SK-N-DZ (cell line): ENCODE measurements at regions not wholly inside any gene's neighbourhood (a gene's known extent, or its start where the extent isn't known, plus 50 kb on each side); places are given as distances from the start of the nearest gene placed in this dataset.
A peak's percentile ranks its signal among the peaks of the same experiment; 100 is the strongest.

Experiments used
- DNase-seq: peaks from one replicate; pipeline ENCODE4 v3.0.0-alpha.2; 2015; ENCODE audit warnings: low spot score

DNA sequence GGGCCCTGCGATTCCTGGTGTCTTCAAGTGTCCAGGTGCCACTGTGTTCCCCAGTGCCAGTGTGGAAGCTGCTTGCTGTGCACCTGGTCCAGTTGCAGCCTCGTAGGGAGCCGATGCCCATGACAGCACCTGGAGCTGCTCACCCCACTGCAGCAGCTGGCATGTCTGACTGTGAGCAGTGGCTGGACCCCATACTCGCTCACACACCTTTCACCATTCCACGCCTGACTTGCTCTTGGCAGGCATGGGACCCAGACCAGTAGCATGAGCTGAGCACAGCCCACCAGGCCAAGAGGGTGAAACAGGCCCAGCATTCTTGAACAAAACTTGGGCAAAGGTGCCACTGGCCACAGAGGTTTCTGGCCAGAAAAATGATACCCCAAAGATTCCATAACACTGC is 124.5 kb upstream of the THY1 start:
- DNase-seq, result no peak

DNA sequence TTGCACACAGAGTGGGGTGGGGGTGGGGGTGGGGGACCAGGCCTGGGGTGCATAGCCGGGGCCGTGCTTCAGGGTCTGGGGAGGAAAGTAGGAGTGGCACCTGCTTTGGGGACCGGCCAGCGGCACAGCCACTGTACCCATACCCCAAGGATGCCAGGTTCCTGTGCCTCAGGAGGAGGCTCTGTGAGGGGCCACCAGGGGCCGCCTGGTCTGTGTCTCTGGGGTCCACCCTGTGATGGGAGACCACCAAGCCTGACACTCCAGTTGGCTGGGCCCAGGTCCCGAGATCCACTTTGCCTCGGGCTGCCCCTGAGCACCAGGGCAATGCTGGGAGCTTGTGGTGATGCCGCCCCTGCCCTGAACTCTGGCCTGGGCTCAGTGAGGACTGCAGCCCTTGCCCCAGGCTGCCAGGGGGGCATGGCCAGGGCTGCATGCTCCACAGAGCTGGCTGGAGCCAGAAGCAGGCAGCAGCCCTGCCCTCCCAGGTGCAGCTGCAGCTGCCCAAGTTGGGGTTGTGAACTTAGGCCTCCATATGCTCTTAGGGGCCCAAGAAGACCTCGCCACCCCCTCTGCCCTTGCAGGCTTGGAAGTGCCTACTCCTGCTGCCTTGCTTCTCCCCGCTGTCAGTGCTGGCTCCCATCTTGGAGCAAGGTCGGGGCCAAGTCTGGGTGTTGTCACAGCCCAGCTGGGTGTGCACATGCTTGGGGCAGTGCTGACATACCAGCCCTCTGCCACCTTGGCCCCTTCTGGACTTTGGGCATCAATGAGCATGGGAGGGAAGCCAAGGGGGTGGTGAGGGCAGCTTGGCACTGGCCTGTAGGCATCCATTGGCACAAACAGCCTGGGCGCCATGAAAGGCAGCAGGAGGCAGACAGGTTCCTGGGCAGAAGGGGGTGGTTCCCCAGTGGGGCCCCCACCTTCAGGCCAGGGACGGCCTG is 123.3 kb upstream of the THY1 start:
- no peak for DNase-seq

GRCh38 chr11:119540370-119541125 is 117.6 kb upstream of the THY1 start:
- DNase-seq, result no peak

GRCh38 chr11:119539583-119539982 is 116.6 kb upstream of the THY1 start:
- no peak for DNase-seq

- DNase-seq, result no peak
These were observed 115.8 kb upstream of the THY1 start for GRCh38 chr11:119538753-119539152.

- no peak for DNase-seq
These were observed 114.6 kb upstream of the THY1 start for GRCh38 chr11:119537306-119538253.

GRCh38 chr11:119536801-119537200 is 113.8 kb upstream of the THY1 start:
- peak; percentile 86 for DNase-seq

DNA sequence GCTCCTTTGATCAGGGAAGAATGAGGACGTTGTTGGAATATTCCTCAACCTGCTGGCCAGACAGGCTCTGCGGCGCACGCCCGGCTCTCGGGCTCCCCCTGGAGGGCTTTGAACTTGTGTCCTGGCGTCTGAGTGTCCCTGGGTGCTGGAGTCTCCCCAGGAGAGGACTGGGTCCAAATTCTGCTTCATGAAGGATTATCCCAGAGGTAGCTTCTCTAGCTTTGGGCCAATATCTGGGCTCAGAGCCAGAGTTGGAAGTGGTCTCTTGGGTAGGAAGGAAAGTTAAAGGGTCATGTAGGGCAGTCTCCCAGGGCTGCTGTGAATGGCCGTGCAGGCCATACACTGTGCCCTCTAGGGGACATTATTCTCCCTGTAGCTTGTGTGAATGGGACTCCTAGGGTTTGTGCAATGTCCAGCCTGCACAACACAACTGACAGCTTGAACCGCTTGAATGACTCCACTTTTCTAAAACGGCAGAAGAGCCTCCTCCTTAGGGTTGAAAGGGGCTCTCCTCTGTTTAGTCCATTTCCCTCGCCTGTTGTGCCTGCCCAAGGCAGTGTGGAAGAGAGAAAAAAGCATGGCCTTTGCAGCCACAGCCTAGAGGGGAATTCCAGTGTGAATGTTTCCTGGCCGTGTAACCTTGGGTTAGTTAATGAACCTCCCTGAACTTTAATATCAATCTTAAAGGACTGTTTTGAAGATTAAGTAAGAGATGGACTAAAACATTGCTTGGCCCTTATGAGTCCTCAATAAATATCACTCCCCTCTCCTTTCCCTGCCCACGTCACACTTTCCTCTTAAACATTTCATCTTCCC is 111.2 kb upstream of the THY1 start:
- DNase-seq, result peak; percentile 70

GRCh38 chr11:119533462-119533861 is 110.5 kb upstream of the THY1 start:
- DNase-seq, result no peak

GRCh38 chr11:119532551-119532950 is 109.6 kb upstream of the THY1 start:
- DNase-seq, result no peak

DNA sequence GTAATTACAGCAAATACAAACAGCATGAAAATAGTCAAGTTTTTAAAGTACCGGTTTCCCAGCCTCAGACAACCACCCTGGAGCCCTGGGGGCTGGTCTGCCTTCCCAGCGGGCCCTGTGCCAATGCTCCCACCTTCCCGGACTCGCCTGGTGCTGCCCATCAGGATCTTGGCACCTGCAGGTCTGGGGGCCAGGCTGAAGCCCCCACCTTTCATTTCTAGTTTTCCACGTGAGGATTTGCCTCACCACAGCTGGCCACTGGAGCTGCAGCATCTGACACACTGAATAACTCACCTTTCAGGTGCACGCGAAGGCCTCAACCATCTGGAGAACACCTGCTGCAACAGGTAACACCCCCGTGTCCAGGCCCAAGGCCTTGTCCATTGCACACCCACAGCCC is 108.7 kb upstream of the THY1 start:
- no peak for DNase-seq

DNA sequence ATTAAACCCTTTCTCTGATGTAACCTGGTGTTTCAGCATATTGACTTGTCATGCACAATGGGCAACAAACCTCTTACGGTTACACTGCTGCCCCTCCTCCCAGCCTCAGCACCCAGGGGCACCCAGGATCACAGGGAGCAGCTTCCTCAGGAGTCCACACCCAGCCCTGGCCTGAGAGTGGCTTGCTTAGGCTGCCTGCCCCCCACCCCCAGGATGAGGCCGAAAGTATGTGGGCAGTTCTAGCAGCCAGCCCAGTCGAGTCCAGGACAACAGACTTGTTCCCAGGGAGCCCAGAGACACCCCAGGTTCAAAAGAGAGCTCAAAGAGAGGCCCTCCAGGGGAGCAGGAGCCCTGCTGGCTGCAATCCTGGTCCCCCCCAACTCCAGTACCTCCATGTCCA is 108.1 kb upstream of the THY1 start:
- DNase-seq, result no peak

DNA sequence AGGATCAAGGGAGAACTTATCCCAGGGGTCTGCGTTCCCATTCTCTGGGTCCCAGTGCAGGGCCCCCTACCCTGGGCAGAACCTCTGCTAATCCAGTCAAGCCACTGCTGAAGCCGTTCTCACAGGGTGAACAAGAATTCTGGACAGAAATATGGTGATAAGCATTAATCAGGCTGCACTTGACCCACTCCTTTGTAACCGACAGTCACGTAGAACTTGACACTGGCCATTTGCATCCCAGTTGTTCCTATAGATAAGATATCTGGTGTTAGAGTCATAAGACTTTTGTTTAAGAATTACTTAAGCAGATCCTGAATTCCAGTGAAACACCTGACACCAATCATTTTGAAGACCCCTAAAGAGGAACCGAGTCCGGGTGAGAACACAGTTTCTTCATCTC is 107.5 kb upstream of the THY1 start:
- DNase-seq, result no peak

GRCh38 chr11:119529936-119530335 is 107.0 kb upstream of the THY1 start:
- no peak for DNase-seq

DNA sequence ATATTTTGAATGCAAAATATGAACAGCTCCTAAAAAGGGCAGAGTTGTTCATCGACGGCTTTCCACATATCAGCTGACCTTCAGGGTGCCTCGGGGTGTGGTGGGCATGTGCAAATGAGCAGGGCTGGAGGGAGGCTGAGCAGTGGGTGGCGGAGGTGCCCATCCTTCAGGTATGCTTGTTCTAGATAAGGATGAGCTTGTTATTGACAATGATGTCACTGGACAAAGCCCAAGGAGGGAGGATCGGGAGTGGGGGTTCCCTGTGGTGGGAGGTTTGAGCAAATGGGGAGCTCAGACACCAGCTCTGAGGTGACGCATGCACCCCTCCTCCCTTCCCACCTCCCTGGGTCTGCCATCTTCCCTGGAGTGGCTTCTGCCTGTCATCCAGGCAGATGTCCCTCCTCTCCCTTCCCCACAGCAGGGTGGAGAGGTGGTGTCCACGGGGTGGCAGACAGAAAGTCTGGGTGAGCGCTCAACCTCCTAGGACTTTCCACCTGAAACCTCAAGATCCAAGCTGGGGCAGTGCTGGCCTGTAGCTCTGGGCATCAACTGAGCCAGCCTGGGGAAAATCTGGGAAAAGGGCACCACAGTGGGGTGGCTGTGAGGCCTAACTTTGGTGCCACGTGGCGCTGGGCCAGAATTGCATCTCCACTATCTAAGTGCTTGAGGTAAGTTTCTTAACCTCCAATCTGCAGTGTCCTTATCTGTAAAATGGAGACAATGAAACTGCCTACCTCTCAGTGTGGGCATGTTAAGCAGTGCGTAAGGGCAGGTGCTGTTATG is 106.3 kb upstream of the THY1 start:
- DNase-seq, result no peak

GRCh38 chr11:119525867-119526196 is 102.9 kb upstream of the THY1 start:
- no peak for DNase-seq

GRCh38 chr11:119525180-119525866 is 102.4 kb upstream of the THY1 start:
- DNase-seq, result no peak

DNA sequence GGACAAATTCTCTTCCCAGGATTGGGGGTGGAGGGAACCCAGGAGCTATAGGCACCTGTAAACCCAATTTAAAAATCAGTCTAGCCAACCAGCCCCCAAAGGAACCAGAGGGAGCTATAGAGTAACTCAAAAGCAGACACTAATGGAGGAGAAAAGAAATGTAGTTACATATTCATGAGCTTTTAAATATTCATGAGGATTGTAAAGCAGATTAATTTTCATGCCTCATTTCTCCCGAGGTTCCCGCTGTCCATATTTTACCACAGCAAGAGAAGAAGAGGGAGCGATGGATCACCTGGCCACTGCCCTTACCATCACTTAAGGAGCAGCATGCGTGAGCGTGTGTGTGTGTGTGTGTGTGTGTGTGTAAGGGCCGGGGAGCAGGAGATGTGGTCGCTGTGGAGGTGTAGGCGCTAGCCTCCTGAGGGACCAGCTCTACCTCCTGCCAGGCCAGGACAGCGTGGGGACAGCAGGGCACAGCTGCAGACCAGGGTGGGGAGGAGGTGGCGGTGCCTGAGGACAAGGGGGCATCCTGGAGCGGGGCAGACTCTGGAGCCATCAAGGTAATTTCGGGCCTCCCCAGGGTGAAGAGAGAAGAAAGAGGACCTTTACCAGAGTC is 100.7 kb upstream of the THY1 start:
- DNase-seq, result no peak

- no peak for DNase-seq
These were observed 99.6 kb upstream of the THY1 start for GRCh38 chr11:119522609-119523008.
